ENCODE measurements at regions not wholly inside any gene's neighbourhood (a gene's known extent, or its start where the extent isn't known, plus 50 kb on each side); places are given as distances from the start of the nearest gene placed in this dataset.
A peak's percentile ranks its signal among the peaks of the same experiment; 100 is the strongest.

- Histone ChIP-seq H2AK5ac (ENCODE audit: low read length) (no peak overlapping the region), H3K4me2 (ENCODE audit: low read length) (no peak overlapping the region), H3K79me1 (ENCODE audit: low read length) (no peaks in the 10 kb centered on the region), H3K9me3 (ENCODE audit: insufficient read depth, low read depth, low read length) (no peaks in the 10 kb centered on the region), H3K9ac (ENCODE audit: low read length) (no peak overlapping the region), H2AFZ (ENCODE audit: insufficient read depth, low read length, poor library complexity) (no peak overlapping the region), H2BK120ac (ENCODE audit: insufficient read depth, low read length, poor library complexity) (no peak overlapping the region), H2BK5ac (ENCODE audit: low read depth, low read length, poor library complexity) (no peak overlapping the region), H4K91ac (ENCODE audit: low read depth, low read length) (no peak overlapping the region), H3K27me3 (ENCODE audit: insufficient read depth, low read length) (no peaks in the 10 kb centered on the region), H3K18ac (ENCODE audit: low read length) (no peak overlapping the region), H3K4me3 (ENCODE audit: low read depth, low read length) (no peak overlapping the region), H3K4ac (ENCODE audit: low read depth, low read length) (no peak overlapping the region), H3K14ac (ENCODE audit: low read length) (no peak overlapping the region), H3K23ac (ENCODE audit: low read length) (no peak overlapping the region), H2BK12ac (ENCODE audit: low read length) (no peak overlapping the region), H3K27ac (ENCODE audit: low read depth, low read length) (no peak overlapping the region), H3K79me2 (ENCODE audit: control insufficient read depth, insufficient read depth, low read length, poor library complexity) (no peaks in the 10 kb centered on the region), H4K8ac (ENCODE audit: low read depth, low read length) (no peak overlapping the region), H3K36me3 (ENCODE audit: control insufficient read depth in 1 of 2, insufficient read depth in 2 of 2, low read length in 2 of 2) (no peaks in the 10 kb centered on the region), H3K4me1 (ENCODE audit: control insufficient read depth in 1 of 2, insufficient read depth in 2 of 2, low read length in 2 of 2) (no peaks in the 10 kb centered on the region), H4K12ac (ENCODE audit: low read depth, low read length) (no peak overlapping the region)
- DNase-seq: peak; percentile 63 to 74
- WGBS (ENCODE audit: extremely low coverage, insufficient coverage, insufficient read length): no CpG with 5 or more reads among the region's 6 CpGs
Observed at GRCh38 chr4:57499786-57500185, 389.6 kb upstream of the IGFBP7 start.

GRCh38 chr4:57498251-57498650 lies 388.1 kb upstream of the IGFBP7 start:
- Histone ChIP-seq H3K79me1 (ENCODE audit: low read length) (no peaks in the 10 kb centered on the region), H4K8ac (ENCODE audit: low read depth, low read length) (no peak overlapping the region), H2AK5ac (ENCODE audit: low read length) (no peak overlapping the region), H3K27me3 (ENCODE audit: insufficient read depth, low read length) (no peaks in the 10 kb centered on the region), H3K23ac (ENCODE audit: low read length) (no peak overlapping the region), H3K18ac (ENCODE audit: low read length) (no peak overlapping the region), H3K79me2 (ENCODE audit: control insufficient read depth, insufficient read depth, low read length, poor library complexity) (no peaks in the 10 kb centered on the region), H3K36me3 (ENCODE audit: control insufficient read depth in 1 of 2, insufficient read depth in 2 of 2, low read length in 2 of 2) (no peaks in the 10 kb centered on the region), H3K4ac (ENCODE audit: low read depth, low read length) (no peak overlapping the region), H4K91ac (ENCODE audit: low read depth, low read length) (no peak overlapping the region), H3K27ac (ENCODE audit: low read depth, low read length) (no peak overlapping the region), H2AFZ (ENCODE audit: insufficient read depth, low read length, poor library complexity) (no peak overlapping the region), H3K9me3 (ENCODE audit: insufficient read depth, low read depth, low read length) (no peaks in the 10 kb centered on the region), H3K9ac (ENCODE audit: low read length) (no peak overlapping the region), H2BK12ac (ENCODE audit: low read length) (no peak overlapping the region), H2BK5ac (ENCODE audit: low read depth, low read length, poor library complexity) (no peak overlapping the region), H3K14ac (ENCODE audit: low read length) (no peak overlapping the region), H2BK120ac (ENCODE audit: insufficient read depth, low read length, poor library complexity) (no peak overlapping the region), H3K4me1 (ENCODE audit: control insufficient read depth in 1 of 2, insufficient read depth in 2 of 2, low read length in 2 of 2) (no peaks in the 10 kb centered on the region), H4K12ac (ENCODE audit: low read depth, low read length) (no peak overlapping the region), H3K4me3 (ENCODE audit: low read depth, low read length) (no peak overlapping the region), H3K4me2 (ENCODE audit: low read length) (no peak overlapping the region)
- no CpG with 5 or more reads among the region's 4 CpGs for WGBS (ENCODE audit: extremely low coverage, insufficient coverage, insufficient read length)
- no peak for DNase-seq

GRCh38 chr4:57496697-57497471 lies 386.7 kb upstream of the IGFBP7 start:
- Histone ChIP-seq H4K8ac (ENCODE audit: low read depth, low read length) (no peak overlapping the region), H3K79me1 (ENCODE audit: low read length) (no peaks in the 10 kb centered on the region), H3K4me2 (ENCODE audit: low read length) (no peak overlapping the region), H3K9ac (ENCODE audit: low read length) (no peak overlapping the region), H2BK12ac (ENCODE audit: low read length) (no peak overlapping the region), H3K4me3 (ENCODE audit: low read depth, low read length) (no peak overlapping the region), H2AK5ac (ENCODE audit: low read length) (no peak overlapping the region), H3K9me3 (ENCODE audit: insufficient read depth, low read depth, low read length) (no peaks in the 10 kb centered on the region), H2BK120ac (ENCODE audit: insufficient read depth, low read length, poor library complexity) (no peak overlapping the region), H3K23ac (ENCODE audit: low read length) (no peak overlapping the region), H2BK5ac (ENCODE audit: low read depth, low read length, poor library complexity) (no peak overlapping the region), H2AFZ (ENCODE audit: insufficient read depth, low read length, poor library complexity) (no peak overlapping the region), H3K36me3 (ENCODE audit: control insufficient read depth in 1 of 2, insufficient read depth in 2 of 2, low read length in 2 of 2) (no peaks in the 10 kb centered on the region), H3K18ac (ENCODE audit: low read length) (no peak overlapping the region), H3K27me3 (ENCODE audit: insufficient read depth, low read length) (no peaks in the 10 kb centered on the region), H3K79me2 (ENCODE audit: control insufficient read depth, insufficient read depth, low read length, poor library complexity) (no peaks in the 10 kb centered on the region), H3K4ac (ENCODE audit: low read depth, low read length) (no peak overlapping the region), H4K91ac (ENCODE audit: low read depth, low read length) (no peak overlapping the region), H3K14ac (ENCODE audit: low read length) (no peak overlapping the region), H3K4me1 (ENCODE audit: control insufficient read depth in 1 of 2, insufficient read depth in 2 of 2, low read length in 2 of 2) (no peaks in the 10 kb centered on the region), H3K27ac (ENCODE audit: low read depth, low read length) (no peak overlapping the region), H4K12ac (ENCODE audit: low read depth, low read length) (no peak overlapping the region)
- no CpG with 5 or more reads among the region's 2 CpGs for whole genome bisulfite sequencing (ENCODE audit: extremely low coverage, insufficient coverage, insufficient read length)
- no peak for DNase-seq

- no peaks in the 10 kb centered on the region for H3K79me2 ChIP-seq (ENCODE audit: control insufficient read depth, insufficient read depth, low read length, poor library complexity)
- no peak overlapping the region for H4K12ac ChIP-seq (ENCODE audit: low read depth, low read length)
- no peak overlapping the region for H3K23ac ChIP-seq (ENCODE audit: low read length)
- no peak overlapping the region for H3K27ac ChIP-seq (ENCODE audit: low read depth, low read length)
- no peak overlapping the region for H2AK5ac ChIP-seq (ENCODE audit: low read length)
- H3K36me3 ChIP-seq (ENCODE audit: control insufficient read depth in 1 of 2, insufficient read depth in 2 of 2, low read length in 2 of 2): no peaks in the 10 kb centered on the region
- H3K4me1 ChIP-seq (ENCODE audit: control insufficient read depth in 1 of 2, insufficient read depth in 2 of 2, low read length in 2 of 2): no peaks in the 10 kb centered on the region
- H3K4me2 ChIP-seq (ENCODE audit: low read length): no peak overlapping the region
- no peak for DNase-seq
- no peak overlapping the region for H2BK120ac ChIP-seq (ENCODE audit: insufficient read depth, low read length, poor library complexity)
- no peak overlapping the region for H3K4me3 ChIP-seq (ENCODE audit: low read depth, low read length)
- no peak overlapping the region for H4K91ac ChIP-seq (ENCODE audit: low read depth, low read length)
- H2BK12ac ChIP-seq (ENCODE audit: low read length): no peak overlapping the region
- H3K4ac ChIP-seq (ENCODE audit: low read depth, low read length): no peak overlapping the region
- H3K9me3 ChIP-seq (ENCODE audit: insufficient read depth, low read depth, low read length): no peaks in the 10 kb centered on the region
- no CpG with 5 or more reads among the region's 4 CpGs for whole genome bisulfite sequencing (ENCODE audit: extremely low coverage, insufficient coverage, insufficient read length)
- no peaks in the 10 kb centered on the region for H3K79me1 ChIP-seq (ENCODE audit: low read length)
- H2BK5ac ChIP-seq (ENCODE audit: low read depth, low read length, poor library complexity): no peak overlapping the region
- H3K9ac ChIP-seq (ENCODE audit: low read length): no peak overlapping the region
- no peak overlapping the region for H3K14ac ChIP-seq (ENCODE audit: low read length)
- H3K27me3 ChIP-seq (ENCODE audit: insufficient read depth, low read length): no peaks in the 10 kb centered on the region
- H4K8ac ChIP-seq (ENCODE audit: low read depth, low read length): no peak overlapping the region
- H2AFZ ChIP-seq (ENCODE audit: insufficient read depth, low read length, poor library complexity): no peak overlapping the region
- no peak overlapping the region for H3K18ac ChIP-seq (ENCODE audit: low read length)
Observed at GRCh38 chr4:57494821-57495220, 384.6 kb upstream of the IGFBP7 start.

Data from trophoblast cell (in vitro differentiated cells and primary cell).